ENCODE measurements at regions not wholly inside any gene's neighbourhood (a gene's known extent, or its start where the extent isn't known, plus 50 kb on each side); places are given as distances from the start of the nearest gene placed in this dataset.

GRCh38 chr13:34523406-34523805, 418.7 kb upstream of the NBEA start:
- ChIA-PET POLR2A (no interaction called here), RAD21 (ENCODE audit: low non-redundant PET in 1 of 2, low total read pairs in 2 of 2, uncharacterized antibody in 2 of 2, unreplicated experiment in 2 of 2) (no interaction called here), CTCF (no interaction called here)
- H3K9me3 ChIP-seq (ENCODE audit: control insufficient read depth in 1 of 2, insufficient read depth in 1 of 2, low read depth in 1 of 2, low read length in 2 of 2): no peaks in the 10 kb centered on the region
- no peak overlapping the region for H3K4me2 ChIP-seq (ENCODE audit: low read length)
- no peak overlapping the region for H3K4me3 ChIP-seq (replicated peaks in 1 of 2; ENCODE audit: low read depth in 1 of 2, low read length in 2 of 2)
- intact Hi-C loops (cut with micrococcal nuclease): no loop called here
- no peaks in the 10 kb centered on the region for H4K20me1 ChIP-seq (ENCODE audit: insufficient read depth)
- no peaks in the 10 kb centered on the region for H3K79me2 ChIP-seq (ENCODE audit: insufficient read depth, low read length)
- H3K27me3 ChIP-seq (ENCODE audit: insufficient read depth, low read length): no peaks in the 10 kb centered on the region
- H3K27ac ChIP-seq (ENCODE audit: low read depth, low read length): no peak overlapping the region
- no peak overlapping the region for H2AFZ ChIP-seq (ENCODE audit: low read depth, low read length, poor library complexity, severe bottlenecking)
- ATAC-seq (no peak), DNase-seq (ENCODE audit: low read depth, low spot score) (no peak)
- no peaks in the 10 kb centered on the region for H3K36me3 ChIP-seq (ENCODE audit: control insufficient read depth in 1 of 2, insufficient read depth in 2 of 2, low read length in 2 of 2)
- peaks cover 0 to 2% of the 10 kb centered on the region in 2 experiments; a peak in 1 of 4 replicates for H3K4me1 ChIP-seq (ENCODE audit: control insufficient read depth in 1 of 2, insufficient read depth in 2 of 2, low read length in 2 of 2)
- no peaks in the 10 kb centered on the region; the same call in 1 of the 2 replicates for H3K9me2 ChIP-seq (ENCODE audit: insufficient read depth)
- no peak overlapping the region for H3K9ac ChIP-seq (ENCODE audit: low read length)
- BruUV-seq (replicated peaks): no TSS peak
- TF ChIP-seq SRF (IDR thresholded peaks at IDR 0.05; ENCODE audit: low read depth): no peak
- no peak for TF ChIP-seq SP1 (IDR thresholded peaks at IDR 0.05; ENCODE audit: low read depth)
- TF ChIP-seq ELF1 (IDR thresholded peaks at IDR 0.05; ENCODE audit: borderline replicate concordance, low read depth): no peak
- no peak for TF ChIP-seq SIN3A (IDR thresholded peaks at IDR 0.05; ENCODE audit: low read depth)

- CTCF ChIA-PET: no interaction called here
- Histone ChIP-seq H3K79me2 (ENCODE audit: insufficient read depth, low read length) (no peaks in the 10 kb centered on the region), H3K27ac (ENCODE audit: low read depth, low read length) (no peak overlapping the region), H3K4me2 (ENCODE audit: low read length) (no peak overlapping the region), H3K4me1 (ENCODE audit: control insufficient read depth in 1 of 2, insufficient read depth in 2 of 2, low read length in 2 of 2) (no peaks in the 10 kb centered on the region), H3K9me3 (ENCODE audit: control insufficient read depth in 1 of 2, insufficient read depth in 1 of 2, low read depth in 1 of 2, low read length in 2 of 2) (no peaks in the 10 kb centered on the region), H3K27me3 (ENCODE audit: insufficient read depth, low read length) (no peaks in the 10 kb centered on the region), H3K4me3 (replicated peaks in 1 of 2; ENCODE audit: low read depth in 1 of 2, low read length in 2 of 2) (no peak overlapping the region), H3K9ac (ENCODE audit: low read length) (no peak overlapping the region), H4K20me1 (ENCODE audit: insufficient read depth) (no peaks in the 10 kb centered on the region), H3K9me2 (ENCODE audit: insufficient read depth) (no peaks in the 10 kb centered on the region), H2AFZ (ENCODE audit: low read depth, low read length, poor library complexity, severe bottlenecking) (no peak overlapping the region), H3K36me3 (ENCODE audit: control insufficient read depth in 1 of 2, insufficient read depth in 2 of 2, low read length in 2 of 2) (no peaks in the 10 kb centered on the region)
- DNase-seq (ENCODE audit: low read depth, low spot score) (no peak), ATAC-seq (no peak)
- intact Hi-C loops (cut with micrococcal nuclease): no loop called here
- RAD21 ChIA-PET (ENCODE audit: low non-redundant PET in 1 of 2, low total read pairs in 2 of 2, uncharacterized antibody in 2 of 2, unreplicated experiment in 2 of 2): no interaction called here
- BruUV-seq (replicated peaks): no TSS peak
- POLR2A ChIA-PET: no interaction called here
- TF ChIP-seq YY1 (IDR thresholded peaks at IDR 0.05; ENCODE audit: extremely low read depth, insufficient replicate concordance, low read depth, low read length) (no peak), CEBPB (IDR thresholded peaks at IDR 0.05; ENCODE audit: low read depth) (no peak), EGR1 (IDR thresholded peaks at IDR 0.05; ENCODE audit: low read depth) (no peak), SRF (IDR thresholded peaks at IDR 0.05; ENCODE audit: low read depth) (no peak), ELF1 (IDR thresholded peaks at IDR 0.05; ENCODE audit: borderline replicate concordance, low read depth) (no peak), ZFX (IDR thresholded peaks at IDR 0.05) (no peak), FOSL1 (IDR thresholded peaks at IDR 0.05; ENCODE audit: low read depth) (no peak), MAX (IDR thresholded peaks at IDR 0.05) (no peak), RAD21 (IDR thresholded peaks at IDR 0.05; ENCODE audit: low read depth) (no peak), CTCF (IDR thresholded peaks at IDR 0.05 in 2 of 3, conservative IDR thresholded peaks at IDR 0.05 in 1 of 3; ENCODE audit: borderline replicate concordance in 1 of 3, insufficient read depth in 1 of 3, low read depth in 2 of 3, low read length in 2 of 3) (no peak)
Observed at GRCh38 chr13:34533941-34534340, 408.1 kb upstream of the NBEA start.
